H1 (cell line): ENCODE measurements at regions not wholly inside any gene's neighbourhood (a gene's known extent, or its start where the extent isn't known, plus 50 kb on each side); places are given as distances from the start of the nearest gene placed in this dataset.

Experiments used
- CTCF ChIA-PET: fragments of 300-600 bp; sonication (Branson Sonifier 250); formaldehyde crosslinking; loops from one replicate; lab custom pipeline; 2021; ENCODE audit not compliant: partially characterized antibody; lab: Charles Lee
- POLR2A ChIA-PET: fragments of 300-600 bp; sonication (Branson Sonifier 250); formaldehyde crosslinking; loops from one replicate; lab custom pipeline; 2021; ENCODE audit warnings: inconsistent platforms; ENCODE audit not compliant: partially characterized antibody; lab: Charles Lee
- DNase-seq, 2 experiments: peaks; one replicate each; pipeline versions ENCODE4 v3.0.0 to v3.0.0-alpha.2; 2010 to 2022; ENCODE audit warnings: low spot score in 2 of 2, low read depth in 1 of 2, mixed read lengths in 1 of 2
- FAIRE-seq: peaks from 2 replicates; lab custom pipeline; 2011; peaks lifted over from hg19 to GRCh38; lab: Jason Lieb, UNC
- H2AFZ ChIP-seq: 2 replicates; pipeline ENCODE4 v1.8.1; 2012; ENCODE audit warnings: low read length, inconsistent platforms
- H2AK5ac ChIP-seq: 2 replicates; pipeline ENCODE4 v1.6.1; 2013; ENCODE audit warnings: low read depth, low read length
- H2BK120ac ChIP-seq: replicated peaks from 2 replicates; pipeline ENCODE3; 2013; ENCODE audit warnings: low read depth, low read length, inconsistent platforms
- H2BK12ac ChIP-seq: 2 replicates; pipeline ENCODE4 v1.6.1; 2013; ENCODE audit warnings: low read depth, low read length
- H2BK15ac ChIP-seq: 2 replicates; pipeline ENCODE4 v1.6.1; 2013; ENCODE audit warnings: low read length
- H2BK20ac ChIP-seq: 2 replicates; pipeline ENCODE4 v1.6.1; 2013; ENCODE audit warnings: low read length
- H2BK5ac ChIP-seq: 2 replicates; pipeline ENCODE4 v1.6.1; 2013; ENCODE audit warnings: low read depth, low read length
- H3K14ac ChIP-seq: 2 replicates; pipeline ENCODE4 v1.6.1; 2013; ENCODE audit warnings: inconsistent platforms; ENCODE audit not compliant: insufficient read length
- H3K18ac ChIP-seq: 2 replicates; pipeline ENCODE4 v1.6.1; 2013; ENCODE audit warnings: low read length; ENCODE audit errors: extremely low read depth
- H3K23ac ChIP-seq: 2 replicates; pipeline ENCODE4 v1.6.1; 2013; ENCODE audit warnings: inconsistent platforms; ENCODE audit not compliant: insufficient read length
- H3K23me2 ChIP-seq: 2 replicates; pipeline ENCODE4 v1.6.1; 2013; ENCODE audit warnings: low read depth, low read length
- H3K27ac ChIP-seq: 2 replicates; pipeline ENCODE4 v1.6.1; 2011; ENCODE audit warnings: low read depth, low read length, inconsistent platforms
- H3K27me3 ChIP-seq, 4 experiments: replicated peaks in 1 of 4; 1 replicate in 1 of 4; 2 replicates in 3 of 4; pipeline versions ENCODE4 v1.6.1 to v1.8.1; 2011 to 2013; ENCODE audit warnings: low read length in 3 of 4, mild to moderate bottlenecking in 3 of 4, inconsistent platforms in 2 of 4, mixed read lengths in 2 of 4, moderate library complexity in 1 of 4; ENCODE audit not compliant: control insufficient read depth in 3 of 4, insufficient read depth in 3 of 4; ENCODE audit errors: extremely low read depth in 1 of 4
- H3K36me3 ChIP-seq, 4 experiments: 2 replicates each; pipeline versions ENCODE4 v1.6.1 to v1.8.1; 2011 to 2013; ENCODE audit warnings: mild to moderate bottlenecking in 4 of 4, low read length in 3 of 4, moderate library complexity in 2 of 4, control low read depth in 1 of 4, inconsistent platforms in 1 of 4; ENCODE audit not compliant: insufficient read depth in 4 of 4, control insufficient read depth in 2 of 4
- H3K4ac ChIP-seq: replicated peaks from 2 replicates; pipeline ENCODE3; 2013; ENCODE audit warnings: low read length, low read depth, mixed read lengths, inconsistent platforms; ENCODE audit not compliant: insufficient read length
- H3K4me1 ChIP-seq, 4 experiments: replicated peaks in 1 of 4; 1 replicate in 1 of 4; 2 replicates in 3 of 4; pipeline versions ENCODE4 v1.6.1 to v1.8.1; 2011 to 2013; ENCODE audit warnings: low read length in 3 of 4, inconsistent platforms in 2 of 4, mixed read lengths in 1 of 4; ENCODE audit not compliant: insufficient read depth in 4 of 4, control insufficient read depth in 3 of 4
- H3K4me2 ChIP-seq, 2 experiments: 2 replicates each; pipeline versions ENCODE4 v1.6.1 to v1.8.1; 2011 to 2013; ENCODE audit warnings: low read depth in 2 of 2, low read length in 2 of 2, control low read depth in 1 of 2, inconsistent platforms in 1 of 2, mild to moderate bottlenecking in 1 of 2; ENCODE audit not compliant: insufficient read depth in 1 of 2
- H3K4me3 ChIP-seq, 4 experiments: fragments of 200-600, 300-600 bp in 1 of 4; sonication (generic), shearing (Covaris generic), sonication (Bioruptor Twin) in 1 of 4; 2 replicates each; pipeline versions ENCODE4 v1.5.1 to v1.8.1; 2011 to 2016; ENCODE audit warnings: low read length in 4 of 4, low read depth in 3 of 4, control low read depth in 2 of 4, inconsistent platforms in 2 of 4, mild to moderate bottlenecking in 2 of 4, mixed read lengths in 1 of 4, moderate library complexity in 1 of 4; ENCODE audit not compliant: insufficient read depth in 2 of 4; ENCODE audit errors: extremely low read depth in 1 of 4
- H3K56ac ChIP-seq: replicated peaks from 2 replicates; pipeline ENCODE3; 2013; ENCODE audit warnings: low read depth, mild to moderate bottlenecking, mixed read lengths, low read length, inconsistent platforms; ENCODE audit not compliant: insufficient read length
- H3K79me1 ChIP-seq: 2 replicates; pipeline ENCODE4 v1.6.1; 2013; ENCODE audit warnings: low read depth, low read length, control low read depth
- H3K79me2 ChIP-seq, 2 experiments: 2 replicates each; pipeline versions ENCODE4 v1.6.1 to v1.8.1; 2012 to 2013; ENCODE audit warnings: low read length in 2 of 2, mild to moderate bottlenecking in 2 of 2, inconsistent platforms in 1 of 2; ENCODE audit not compliant: insufficient read depth in 2 of 2, control insufficient read depth in 1 of 2
- H3K9ac ChIP-seq, 4 experiments: replicated peaks in 1 of 4; 1 replicate in 1 of 4; 2 replicates in 3 of 4; pipeline versions ENCODE4 v1.6.1 to v1.8.1; 2011 to 2013; ENCODE audit warnings: low read depth in 3 of 4, low read length in 3 of 4, control low read depth in 2 of 4, mild to moderate bottlenecking in 2 of 4, moderate library complexity in 2 of 4, inconsistent platforms in 1 of 4; ENCODE audit errors: extremely low read depth in 1 of 4
- H3K9me3 ChIP-seq, 2 experiments: 2 replicates each; pipeline versions ENCODE4 v1.6.1 to v1.8.1; 2012 to 2013; ENCODE audit warnings: mild to moderate bottlenecking in 2 of 2, moderate library complexity in 2 of 2, control low read depth in 1 of 2, inconsistent platforms in 1 of 2, low read depth in 1 of 2, low read length in 1 of 2, mixed read lengths in 1 of 2; ENCODE audit not compliant: insufficient read depth in 2 of 2
- H4K20me1 ChIP-seq, 2 experiments: replicated peaks in 1 of 2; 2 replicates each; pipeline versions ENCODE3 to v1.8.1; 2011 to 2013; ENCODE audit warnings: inconsistent platforms in 2 of 2, low read length in 2 of 2, mild to moderate bottlenecking in 1 of 2; ENCODE audit not compliant: insufficient read depth in 2 of 2, control insufficient read depth in 1 of 2
- H4K5ac ChIP-seq: 2 replicates; pipeline ENCODE4 v1.6.1; 2013; ENCODE audit warnings: low read length, low read depth, mixed read lengths, inconsistent platforms; ENCODE audit not compliant: insufficient read length
- H4K8ac ChIP-seq: 2 replicates; pipeline ENCODE4 v1.8.0; 2013; ENCODE audit warnings: mild to moderate bottlenecking, moderate library complexity, low read length, inconsistent platforms; ENCODE audit not compliant: insufficient read depth; ENCODE audit errors: extremely low read depth
- H4K91ac ChIP-seq: replicated peaks from 2 replicates; pipeline ENCODE3; 2013; ENCODE audit warnings: low read length, mixed read lengths, inconsistent platforms; ENCODE audit not compliant: insufficient read length
- BACH1 ChIP-seq: IDR thresholded peaks from 2 replicates; pipeline ENCODE4 v1.6.1; 2012; ENCODE audit warnings: low read length, improper control_type of control experiment
- HDAC6 ChIP-seq: IDR thresholded peaks from one replicate; pipeline ENCODE4 v1.7.1; 2012; ENCODE audit warnings: low read depth, mild to moderate bottlenecking, inconsistent platforms, low read length, moderate library complexity
- MAX ChIP-seq: IDR thresholded peaks from 2 replicates; pipeline ENCODE4 v1.6.1; 2012; ENCODE audit warnings: inconsistent platforms
- POLR2A ChIP-seq, 2 experiments: IDR thresholded peaks; 1 replicate in 1 of 2; 2 replicates in 1 of 2; pipeline ENCODE4 v1.6.1; 2011; ENCODE audit warnings: low read depth in 2 of 2, low read length in 2 of 2, mild to moderate bottlenecking in 2 of 2; ENCODE audit errors: control extremely low read depth in 1 of 2
- RFX5 ChIP-seq: IDR thresholded peaks from 2 replicates; pipeline ENCODE4 v1.6.1; 2011; ENCODE audit warnings: low read depth, low read length, improper control_type of control experiment, borderline replicate concordance
- USF2 ChIP-seq: IDR thresholded peaks from 2 replicates; pipeline ENCODE4 v1.6.1; 2011; ENCODE audit warnings: low read length, improper control_type of control experiment
- WGBS, 2 experiments: shearing (Covaris generic) in 1 of 2; methylation state at CpG; one replicate each; pipeline versions ENCODE4 v1.1.6 to v1.1.7; 2013 to 2015; ENCODE audit warnings: low lambda C conversion rate in 2 of 2, mixed read lengths in 2 of 2, inconsistent platforms in 1 of 2, low coverage in 1 of 2, missing lambda C conversion rate in 1 of 2; ENCODE audit not compliant: insufficient replicate concordance in 2 of 2, insufficient coverage in 1 of 2, insufficient read length in 1 of 2; ENCODE audit errors: extremely low coverage in 1 of 2, missing lambda C conversion rate in 1 of 2; 5-methylcytosine and 5-hydroxymethylcytosine counted together

- no peak for TF ChIP-seq USF2
- no peak for TF ChIP-seq POLR2A (IDR thresholded peaks at IDR 0.05; ENCODE audit: control extremely low read depth in 1 of 2, low read depth in 2 of 2, low read length in 2 of 2)
- no peak for TF ChIP-seq MAX
- TF ChIP-seq HDAC6, result no peak
- TF ChIP-seq BACH1, result no peak
- TF ChIP-seq RFX5, result no peak
- Histone ChIP-seq H2BK5ac (no peak overlapping the region), H3K79me1 (no peaks in the 10 kb centered on the region), H3K27ac (no peak overlapping the region), H3K79me2 (no peaks in the 10 kb centered on the region), H3K18ac (no peak overlapping the region), H2BK120ac (no peak overlapping the region), H3K4ac (no peak overlapping the region), H2BK20ac (no peak overlapping the region), H2AK5ac (no peak overlapping the region), H3K36me3 (no peaks in the 10 kb centered on the region), H3K4me3 (no peak overlapping the region), H4K20me1 (no peaks in the 10 kb centered on the region), H3K27me3 (peaks cover 0 to 7% (median 4%) of the 10 kb centered on the region in 4 experiments; a peak in 3 of 7 replicates), H2AFZ (no peak overlapping the region), H3K56ac (no peak overlapping the region), H4K91ac (no peak overlapping the region), H4K8ac (no peak overlapping the region), H3K9me3 (no peaks in the 10 kb centered on the region), H3K4me1 (peaks cover 2 to 14% (median 6%) of the 10 kb centered on the region in 4 experiments; a peak in 6 of 7 replicates), H3K23ac (no peak overlapping the region), H3K14ac (no peak overlapping the region), H3K4me2 (peak overlapping the region in 1 of 2 experiments; percentile 47; a peak in 3 of 4 replicates), H2BK12ac (no peak overlapping the region), H3K9ac (no peak overlapping the region), H3K23me2 (no peaks in the 10 kb centered on the region), H2BK15ac (no peak overlapping the region), H4K5ac (no peak overlapping the region)
- DNase-seq, result peak in 1 of 2 experiments; percentile 15
- peak; percentile 13 for FAIRE-seq
- WGBS, 2 experiments, result 35% methylated on average over 2 of the region's 2 CpGs; no CpG with 5 or more reads in 1 of the 2 experiments
- POLR2A ChIA-PET, result no interaction called here
- CTCF ChIA-PET, result interaction anchor here (0.7 to 1.8 kb wide), 3 partner anchors 13 to 379 kb away, joined by 3 to 5 read pairs (median 4); no protein-coding TSS in a partner anchor
Measured at GRCh38 chr15:69910514-69910913, 187.2 kb downstream of the TLE3 start.
